Gastrocnemius medialis (tissue), 4 donors: ENCODE measurements at regions not wholly inside any gene's neighbourhood (a gene's known extent, or its start where the extent isn't known, plus 50 kb on each side); places are given as distances from the start of the nearest gene placed in this dataset.
"Not testable (repeated sequence)": the region's sequence is repeated elsewhere in the genome, so short reads cannot be mapped to it uniquely, and the experiment has no call there.

ENCODE experiments used
- POLR2A ChIP-seq, 2 donors: fragments of 450-650 bp; IDR thresholded peaks; one replicate each; pipeline ENCODE4 v1.6.1; 2017; ENCODE audit warnings: antibody characterized with exemption in 2 of 2, mild to moderate bottlenecking in 2 of 2, moderate library complexity in 2 of 2
- TF ChIP-seq, protein P1 (sequence below), 5 experiments: fragments of 450-650 bp in 3 of 5; fragments of 200-600 bp in 2 of 5; sonication (generic) in 2 of 5; IDR thresholded peaks in 4 of 5; conservative IDR thresholded peaks in 1 of 5; 1 replicate in 4 of 5; 2 replicates in 1 of 5; pipeline ENCODE4 v1.5.1; 2016 to 2019; ENCODE audit warnings: antibody characterized with exemption in 5 of 5, mild to moderate bottlenecking in 3 of 5, moderate library complexity in 3 of 5

GRCh38 chr5:176067162-176067561 is 99.0 kb upstream of the THOC3 start:
- TF ChIP-seq, protein P1, sequence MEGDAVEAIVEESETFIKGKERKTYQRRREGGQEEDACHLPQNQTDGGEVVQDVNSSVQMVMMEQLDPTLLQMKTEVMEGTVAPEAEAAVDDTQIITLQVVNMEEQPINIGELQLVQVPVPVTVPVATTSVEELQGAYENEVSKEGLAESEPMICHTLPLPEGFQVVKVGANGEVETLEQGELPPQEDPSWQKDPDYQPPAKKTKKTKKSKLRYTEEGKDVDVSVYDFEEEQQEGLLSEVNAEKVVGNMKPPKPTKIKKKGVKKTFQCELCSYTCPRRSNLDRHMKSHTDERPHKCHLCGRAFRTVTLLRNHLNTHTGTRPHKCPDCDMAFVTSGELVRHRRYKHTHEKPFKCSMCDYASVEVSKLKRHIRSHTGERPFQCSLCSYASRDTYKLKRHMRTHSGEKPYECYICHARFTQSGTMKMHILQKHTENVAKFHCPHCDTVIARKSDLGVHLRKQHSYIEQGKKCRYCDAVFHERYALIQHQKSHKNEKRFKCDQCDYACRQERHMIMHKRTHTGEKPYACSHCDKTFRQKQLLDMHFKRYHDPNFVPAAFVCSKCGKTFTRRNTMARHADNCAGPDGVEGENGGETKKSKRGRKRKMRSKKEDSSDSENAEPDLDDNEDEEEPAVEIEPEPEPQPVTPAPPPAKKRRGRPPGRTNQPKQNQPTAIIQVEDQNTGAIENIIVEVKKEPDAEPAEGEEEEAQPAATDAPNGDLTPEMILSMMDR (IDR thresholded peaks at IDR 0.05 in 4 of 5, conservative IDR thresholded peaks at IDR 0.05 in 1 of 5): not testable (repeated sequence)
- TF ChIP-seq POLR2A (IDR thresholded peaks at IDR 0.05): not testable (repeated sequence)
